NCI-H446 (cell line): ENCODE measurements at regions not wholly inside any gene's neighbourhood (a gene's known extent, or its start where the extent isn't known, plus 50 kb on each side); places are given as distances from the start of the nearest gene placed in this dataset.
"Not testable (repeated sequence)": the region's sequence is repeated elsewhere in the genome, so short reads cannot be mapped to it uniquely, and the experiment has no call there.

ENCODE experiments used
- DNase-seq, 2 experiments: peaks; one replicate each; lab custom pipeline; 2025; lab: John Stamatoyannopoulos, UW

DNA sequence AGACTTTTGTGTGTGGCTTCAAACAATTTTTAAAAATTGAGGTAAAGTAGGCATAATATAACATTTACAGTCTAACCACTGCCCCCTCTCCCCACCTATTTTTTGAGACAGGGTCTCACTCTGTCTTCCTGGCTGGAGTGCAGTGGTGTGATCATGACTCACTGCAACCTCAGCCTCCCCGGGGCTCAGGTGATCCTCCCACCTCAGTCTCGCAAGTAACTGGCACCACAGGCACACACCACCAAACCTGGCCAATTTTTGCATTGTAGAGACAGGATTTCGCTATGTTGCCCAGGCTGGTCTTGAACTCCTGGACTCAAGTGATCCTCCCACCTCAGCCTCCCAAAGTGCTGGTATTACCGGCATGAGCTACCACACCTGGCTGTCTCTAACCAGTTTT is 161.8 kb downstream of the GOSR1 start:
- not testable (repeated sequence) for DNase-seq

GRCh38 chr17:30631651-30632050 is 154.4 kb downstream of the GOSR1 start:
- not testable (repeated sequence) for DNase-seq

GRCh38 chr17:30625380-30625779 is 148.2 kb downstream of the GOSR1 start:
- not testable (repeated sequence) for DNase-seq

DNA sequence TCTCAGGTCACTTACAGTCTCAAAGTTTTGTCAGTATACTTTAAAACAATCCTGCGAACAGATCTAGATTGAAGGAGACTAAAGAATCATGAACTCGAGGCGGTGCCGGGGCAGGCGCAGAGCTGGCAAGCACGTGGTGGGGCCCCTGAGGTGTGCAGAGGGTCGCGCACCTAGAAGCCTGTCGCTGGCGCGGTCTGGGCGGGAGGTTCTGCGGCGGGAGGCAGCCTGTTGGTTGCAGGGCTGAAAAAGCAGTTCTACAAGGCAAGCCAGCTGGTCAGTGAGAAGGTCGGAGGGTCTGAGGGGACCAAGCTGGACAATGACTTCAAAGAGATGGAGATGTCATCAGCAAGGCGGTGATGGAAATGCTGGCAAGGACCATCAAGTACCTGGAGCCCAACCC is 147.0 kb downstream of the GOSR1 start:
- not testable (repeated sequence) for DNase-seq

- DNase-seq, result not testable (repeated sequence)
These were observed 132.5 kb downstream of the GOSR1 start for GRCh38 chr17:30609682-30610081.

GRCh38 chr17:30605523-30605922 is 128.3 kb downstream of the GOSR1 start:
- no peak for DNase-seq

GRCh38 chr17:30605027-30605426 is 127.8 kb downstream of the GOSR1 start:
- no peak for DNase-seq

GRCh38 chr17:30602396-30602795 is 125.2 kb downstream of the GOSR1 start:
- DNase-seq, result not testable (repeated sequence)

- DNase-seq, result not testable (repeated sequence)
These were observed 124.8 kb downstream of the GOSR1 start for GRCh38 chr17:30601984-30602383.

- no peak for DNase-seq
These were observed 123.8 kb downstream of the GOSR1 start for GRCh38 chr17:30600830-30601494.

DNA sequence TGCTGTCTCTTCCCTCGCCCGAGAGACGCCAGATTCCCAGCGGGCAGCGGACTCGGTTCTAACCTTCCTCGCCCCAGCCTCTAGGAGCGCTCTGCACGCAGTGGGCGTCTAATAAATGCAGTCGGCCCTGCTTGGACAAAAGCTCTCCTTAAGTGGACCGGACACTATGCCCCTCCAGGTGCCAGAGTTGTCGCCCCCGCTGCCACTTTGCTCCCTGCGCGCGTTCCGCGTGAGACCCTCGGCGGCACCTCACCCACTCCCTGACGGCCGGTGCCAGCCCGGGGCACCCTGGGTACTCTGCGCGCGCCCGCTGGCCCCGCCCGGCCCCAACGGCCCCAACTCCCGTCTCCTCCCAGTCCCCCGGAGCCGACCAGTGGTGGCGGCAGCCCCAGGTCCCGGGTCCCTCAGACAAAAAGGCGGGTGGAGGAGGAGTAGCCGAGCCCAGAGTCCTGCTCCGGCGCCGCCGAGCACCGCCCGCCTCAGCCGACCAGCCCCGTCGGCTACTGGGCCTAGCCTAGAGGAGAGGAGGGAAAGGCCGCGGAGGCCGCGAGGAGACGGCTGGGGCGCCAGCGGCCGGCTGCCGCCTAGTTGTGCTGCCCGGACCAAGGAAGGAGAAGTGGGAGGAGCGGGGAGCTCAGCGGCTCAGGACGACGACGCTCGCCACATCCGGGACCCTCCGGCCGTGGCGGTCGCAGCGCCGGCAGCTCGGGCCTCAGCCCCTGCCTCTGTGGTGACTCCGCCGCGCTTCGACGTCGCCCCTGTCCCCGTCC is 123.0 kb downstream of the GOSR1 start:
- peak; percentile 28 to 81 for DNase-seq

- no peak for DNase-seq
These were observed 122.3 kb downstream of the GOSR1 start for GRCh38 chr17:30599428-30600059.

DNA sequence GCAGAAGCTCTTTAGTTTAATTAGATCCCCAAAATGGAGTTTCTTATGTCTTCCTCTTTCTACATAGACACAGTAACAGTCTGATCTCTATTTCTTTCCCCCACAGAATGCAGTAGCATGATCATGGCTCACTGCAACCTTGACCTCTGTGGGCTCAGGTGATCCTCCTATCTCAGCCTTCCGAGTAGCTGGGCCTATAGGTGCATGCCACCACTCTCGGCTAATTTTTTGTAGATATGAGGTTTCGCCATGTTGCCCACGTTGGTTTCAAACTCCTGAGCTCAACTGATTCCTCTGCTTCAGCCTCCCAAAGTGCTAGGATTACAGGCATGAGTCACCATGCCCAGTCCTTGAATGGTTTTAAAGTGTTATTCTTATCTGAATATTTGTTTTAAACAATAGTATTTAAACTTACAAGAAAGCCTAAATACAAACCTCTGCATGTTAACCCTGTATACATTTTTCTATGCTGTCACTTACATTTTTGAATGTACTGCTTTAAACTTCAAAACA is 120.6 kb downstream of the GOSR1 start:
- no peak for DNase-seq

GRCh38 chr17:30596948-30597775 is 120.0 kb downstream of the GOSR1 start:
- not testable (repeated sequence) for DNase-seq

DNA sequence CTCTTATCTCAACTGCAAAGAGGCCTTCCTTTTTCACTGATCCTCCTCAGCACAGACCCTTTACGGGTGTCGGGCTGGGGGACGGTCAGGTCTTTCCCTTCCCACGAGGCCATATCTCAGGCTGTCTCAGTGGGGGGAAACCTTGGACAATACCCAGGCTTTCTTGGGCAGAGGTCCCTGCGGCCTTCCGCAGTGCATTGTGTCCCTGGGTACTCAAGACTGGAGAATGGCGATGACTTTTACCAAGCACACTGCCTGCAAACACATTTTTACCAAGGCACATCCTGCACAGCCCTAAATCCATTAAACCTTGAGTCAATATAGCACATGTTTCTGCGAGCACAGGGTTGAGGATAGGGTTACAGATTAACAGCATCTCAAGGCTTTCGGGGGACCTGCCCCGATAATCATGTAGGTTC is 117.8 kb downstream of the GOSR1 start:
- not testable (repeated sequence) for DNase-seq

DNA sequence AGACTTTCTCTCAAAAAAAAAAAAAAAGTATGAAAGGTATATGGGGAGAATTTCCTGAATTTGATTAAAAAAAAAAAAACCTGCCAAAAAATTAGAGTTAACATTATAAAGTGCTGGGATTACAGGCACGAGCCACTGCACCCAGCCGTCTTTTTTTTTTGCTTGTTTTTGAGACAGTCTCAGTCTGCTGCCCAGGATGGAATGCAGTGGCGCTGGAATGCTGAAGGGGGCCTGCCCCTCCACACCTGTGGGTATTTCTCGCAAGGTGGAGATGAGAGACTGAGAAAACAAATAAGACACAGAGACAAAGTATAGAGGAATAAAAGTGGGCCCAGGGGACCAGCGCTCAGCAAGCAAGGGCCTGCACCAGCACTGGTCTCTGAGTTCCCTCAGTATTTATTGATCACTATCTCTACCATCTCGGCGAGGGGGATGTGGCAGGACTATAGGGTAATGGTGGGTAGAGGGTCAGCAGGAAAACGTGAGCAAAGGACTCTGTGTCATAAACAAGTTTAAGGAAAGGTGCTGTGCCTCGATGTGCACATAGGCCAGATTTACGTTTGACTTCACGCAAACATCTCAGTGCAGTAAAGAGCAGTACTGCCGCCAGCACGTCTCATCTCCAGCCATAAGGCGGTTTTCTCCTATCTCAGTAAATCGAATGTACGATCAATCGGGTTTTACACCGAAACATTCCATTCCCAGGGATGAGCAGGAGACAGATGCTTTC is 117.2 kb downstream of the GOSR1 start:
- DNase-seq, result no peak

GRCh38 chr17:30590081-30590733 is 113.0 kb downstream of the GOSR1 start:
- no peak for DNase-seq

DNA sequence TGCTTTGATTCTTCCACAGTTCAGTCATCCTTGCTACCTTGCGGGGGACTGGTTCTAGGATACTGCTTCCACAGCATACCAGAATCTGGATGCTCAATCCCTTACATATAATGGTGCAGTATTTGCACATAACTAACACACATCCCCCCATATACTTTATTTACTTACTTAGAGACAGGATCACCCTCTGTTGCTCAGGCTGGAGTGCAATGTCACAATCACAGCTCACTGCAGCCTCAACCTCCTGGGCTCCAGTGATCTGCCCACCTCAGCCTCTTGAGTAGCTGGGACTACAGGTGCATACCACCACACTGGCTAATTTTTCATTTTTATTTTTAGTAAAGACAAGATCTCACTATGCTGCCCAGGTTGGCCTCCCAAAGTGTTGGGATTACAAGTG is 112.2 kb downstream of the GOSR1 start:
- no peak for DNase-seq

DNA sequence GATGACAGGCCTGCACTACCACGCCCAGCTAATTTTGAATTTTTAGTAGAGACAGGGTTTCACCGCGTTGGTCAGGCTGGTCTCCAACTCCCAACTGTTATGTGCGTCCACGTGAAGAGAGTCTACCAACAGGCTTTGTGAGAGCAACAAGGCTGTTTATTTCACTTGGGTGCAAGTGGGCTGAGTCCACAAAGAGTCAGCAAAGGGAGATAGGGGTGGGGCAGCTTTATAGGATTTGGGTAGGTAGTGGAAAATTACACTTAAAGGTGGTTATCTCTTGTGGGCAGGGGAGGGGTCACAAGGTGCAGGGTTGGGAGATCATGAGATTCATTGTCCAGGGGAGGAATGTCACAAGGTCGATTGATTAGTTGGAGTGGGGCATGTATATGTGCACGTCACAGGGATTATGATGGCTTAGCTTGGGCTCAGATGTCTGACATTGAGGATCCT is 111.6 kb downstream of the GOSR1 start:
- DNase-seq, result no peak

- DNase-seq, result no peak
These were observed 109.8 kb downstream of the GOSR1 start for GRCh38 chr17:30586818-30587595.
